ENCODE measurements at regions not wholly inside any gene's neighbourhood (a gene's known extent, or its start where the extent isn't known, plus 50 kb on each side); places are given as distances from the start of the nearest gene placed in this dataset.

- no peak for ATAC-seq
- intact Hi-C loops (cut with DNase I), result no loop called here
- Histone ChIP-seq H3K36me3 (no peaks in the 10 kb centered on the region), H3K27ac (no peak overlapping the region), H3K27me3 (no peaks in the 10 kb centered on the region), H3K4me3 (no peak overlapping the region), H3K4me1 (no peaks in the 10 kb centered on the region), H3K9me3 (no peaks in the 10 kb centered on the region)
- no peak for DNase-seq
- no peak for TF ChIP-seq CTCF (IDR thresholded peaks at IDR 0.05)
Observed at GRCh38 chr12:127745469-127746212, 521.3 kb upstream of the TMEM132C start.

GRCh38 chr12:127749416-127749815, 517.6 kb upstream of the TMEM132C start:
- no peak for TF ChIP-seq CTCF (IDR thresholded peaks at IDR 0.05)
- Histone ChIP-seq H3K4me3 (no peak overlapping the region), H3K4me1 (no peaks in the 10 kb centered on the region), H3K27me3 (no peaks in the 10 kb centered on the region), H3K27ac (no peak overlapping the region), H3K9me3 (no peaks in the 10 kb centered on the region), H3K36me3 (no peaks in the 10 kb centered on the region)
- ATAC-seq (no peak), DNase-seq (no peak)
- intact Hi-C loops (cut with DNase I), result no loop called here

- Histone ChIP-seq H3K9me3 (no peaks in the 10 kb centered on the region), H3K4me1 (no peaks in the 10 kb centered on the region), H3K27me3 (no peaks in the 10 kb centered on the region), H3K36me3 (no peaks in the 10 kb centered on the region), H3K4me3 (no peak overlapping the region), H3K27ac (no peak overlapping the region)
- intact Hi-C loops (cut with DNase I), result no loop called here
- no peak for DNase-seq
- no peak for TF ChIP-seq CTCF (IDR thresholded peaks at IDR 0.05)
- ATAC-seq, result no peak
Observed at GRCh38 chr12:127750076-127750840, 516.7 kb upstream of the TMEM132C start.

GRCh38 chr12:127752802-127753201, 514.2 kb upstream of the TMEM132C start:
- no peak for ATAC-seq

GRCh38 chr12:127760357-127760756, 506.6 kb upstream of the TMEM132C start:
- no peak for TF ChIP-seq CTCF (IDR thresholded peaks at IDR 0.05)
- Histone ChIP-seq H3K9me3 (no peaks in the 10 kb centered on the region), H3K36me3 (no peaks in the 10 kb centered on the region), H3K4me1 (no peaks in the 10 kb centered on the region), H3K27me3 (no peaks in the 10 kb centered on the region), H3K4me3 (no peak overlapping the region), H3K27ac (no peak overlapping the region)
- no peak for DNase-seq
- ATAC-seq, result no peak
- intact Hi-C loops (cut with DNase I), result no loop called here

More at GRCh38 chr12:127752802-127753201, 514.2 kb upstream of the TMEM132C start:
- H3K4me1 ChIP-seq, result no peaks in the 10 kb centered on the region
- H3K27me3 ChIP-seq, result no peaks in the 10 kb centered on the region
- intact Hi-C loops (cut with DNase I), result no loop called here
- no peaks in the 10 kb centered on the region for H3K9me3 ChIP-seq
- no peak overlapping the region for H3K4me3 ChIP-seq
- no peak for TF ChIP-seq CTCF (IDR thresholded peaks at IDR 0.05)
- no peak for DNase-seq
- H3K36me3 ChIP-seq, result no peaks in the 10 kb centered on the region
- H3K27ac ChIP-seq, result no peak overlapping the region

Measured in upper lobe of right lung (tissue), 1 donor.